ENCODE measurements at regions not wholly inside any gene's neighbourhood (a gene's known extent, or its start where the extent isn't known, plus 50 kb on each side); places are given as distances from the start of the nearest gene placed in this dataset.

- TF ChIP-seq EZH2 (IDR thresholded peaks at IDR 0.05; ENCODE audit: borderline replicate concordance, low read depth, low read length, severe bottlenecking) = no peak
- TF ChIP-seq, protein P1, sequence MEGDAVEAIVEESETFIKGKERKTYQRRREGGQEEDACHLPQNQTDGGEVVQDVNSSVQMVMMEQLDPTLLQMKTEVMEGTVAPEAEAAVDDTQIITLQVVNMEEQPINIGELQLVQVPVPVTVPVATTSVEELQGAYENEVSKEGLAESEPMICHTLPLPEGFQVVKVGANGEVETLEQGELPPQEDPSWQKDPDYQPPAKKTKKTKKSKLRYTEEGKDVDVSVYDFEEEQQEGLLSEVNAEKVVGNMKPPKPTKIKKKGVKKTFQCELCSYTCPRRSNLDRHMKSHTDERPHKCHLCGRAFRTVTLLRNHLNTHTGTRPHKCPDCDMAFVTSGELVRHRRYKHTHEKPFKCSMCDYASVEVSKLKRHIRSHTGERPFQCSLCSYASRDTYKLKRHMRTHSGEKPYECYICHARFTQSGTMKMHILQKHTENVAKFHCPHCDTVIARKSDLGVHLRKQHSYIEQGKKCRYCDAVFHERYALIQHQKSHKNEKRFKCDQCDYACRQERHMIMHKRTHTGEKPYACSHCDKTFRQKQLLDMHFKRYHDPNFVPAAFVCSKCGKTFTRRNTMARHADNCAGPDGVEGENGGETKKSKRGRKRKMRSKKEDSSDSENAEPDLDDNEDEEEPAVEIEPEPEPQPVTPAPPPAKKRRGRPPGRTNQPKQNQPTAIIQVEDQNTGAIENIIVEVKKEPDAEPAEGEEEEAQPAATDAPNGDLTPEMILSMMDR (IDR thresholded peaks at IDR 0.05; ENCODE audit: borderline replicate concordance, extremely low read depth, low read length, poor library complexity, severe bottlenecking) = no peak
- Histone ChIP-seq H3K36me3 (ENCODE audit: insufficient read depth, low read length) (no peaks in the 10 kb centered on the region), H2AFZ (ENCODE audit: low read depth, low read length) (no peak overlapping the region), H3K4me2 (ENCODE audit: insufficient read depth, low read length) (no peak overlapping the region), H3K79me2 (ENCODE audit: insufficient read depth, low read length) (no peaks in the 10 kb centered on the region), H3K27ac (ENCODE audit: low read length) (no peak overlapping the region), H3K4me3 (ENCODE audit: low read depth in 1 of 2, low read length in 2 of 2) (no peak overlapping the region), H3K4me1 (ENCODE audit: insufficient read depth, low read length) (no peaks in the 10 kb centered on the region), H3K9me3 (ENCODE audit: insufficient read depth, low read length, severe bottlenecking) (no peaks in the 10 kb centered on the region), H3K27me3 (ENCODE audit: insufficient read depth, low read length, poor library complexity) (no peaks in the 10 kb centered on the region), H4K20me1 (ENCODE audit: insufficient read depth, low read length) (no peaks in the 10 kb centered on the region), H3K9ac (ENCODE audit: low read depth, low read length) (no peak overlapping the region)
- DNase-seq (no peak), ATAC-seq (ENCODE audit: insufficient read depth, low read depth) (no peak)
Measured at GRCh38 chr10:123377883-123378282, 223.7 kb downstream of the BUB3 start.

GRCh38 chr10:123378302-123378701 lies 224.1 kb downstream of the BUB3 start:
- ATAC-seq (ENCODE audit: insufficient read depth, low read depth) (no peak), DNase-seq (no peak)
- H2AFZ ChIP-seq (ENCODE audit: low read depth, low read length) = no peak overlapping the region

GRCh38 chr10:123379156-123379555 lies 225.0 kb downstream of the BUB3 start:
- Histone ChIP-seq H3K36me3 (ENCODE audit: insufficient read depth, low read length) (no peaks in the 10 kb centered on the region), H3K9me3 (ENCODE audit: insufficient read depth, low read length, severe bottlenecking) (no peaks in the 10 kb centered on the region), H3K27me3 (ENCODE audit: insufficient read depth, low read length, poor library complexity) (peaks cover 3% of the 10 kb centered on the region), H3K79me2 (ENCODE audit: insufficient read depth, low read length) (no peaks in the 10 kb centered on the region), H4K20me1 (ENCODE audit: insufficient read depth, low read length) (no peaks in the 10 kb centered on the region), H3K4me1 (ENCODE audit: insufficient read depth, low read length) (no peaks in the 10 kb centered on the region), H3K4me2 (ENCODE audit: insufficient read depth, low read length) (no peak overlapping the region), H3K4me3 (ENCODE audit: low read depth in 1 of 2, low read length in 2 of 2) (no peak overlapping the region), H2AFZ (ENCODE audit: low read depth, low read length) (no peak overlapping the region), H3K27ac (ENCODE audit: low read length) (no peak overlapping the region), H3K9ac (ENCODE audit: low read depth, low read length) (no peak overlapping the region)
- TF ChIP-seq, protein P1 (IDR thresholded peaks at IDR 0.05; ENCODE audit: borderline replicate concordance, extremely low read depth, low read length, poor library complexity, severe bottlenecking) = no peak
- no peak for TF ChIP-seq EZH2 (IDR thresholded peaks at IDR 0.05; ENCODE audit: borderline replicate concordance, low read depth, low read length, severe bottlenecking)
- DNase-seq = no peak
- no peak for ATAC-seq (ENCODE audit: insufficient read depth, low read depth)

More at GRCh38 chr10:123378302-123378701, 224.1 kb downstream of the BUB3 start:
- Histone ChIP-seq H3K27ac (ENCODE audit: low read length) (no peak overlapping the region), H3K79me2 (ENCODE audit: insufficient read depth, low read length) (no peaks in the 10 kb centered on the region), H4K20me1 (ENCODE audit: insufficient read depth, low read length) (no peaks in the 10 kb centered on the region), H3K4me2 (ENCODE audit: insufficient read depth, low read length) (no peak overlapping the region), H3K4me1 (ENCODE audit: insufficient read depth, low read length) (no peaks in the 10 kb centered on the region), H3K27me3 (ENCODE audit: insufficient read depth, low read length, poor library complexity) (no peaks in the 10 kb centered on the region), H3K4me3 (ENCODE audit: low read depth in 1 of 2, low read length in 2 of 2) (no peak overlapping the region), H3K9me3 (ENCODE audit: insufficient read depth, low read length, severe bottlenecking) (no peaks in the 10 kb centered on the region), H3K36me3 (ENCODE audit: insufficient read depth, low read length) (no peaks in the 10 kb centered on the region), H3K9ac (ENCODE audit: low read depth, low read length) (no peak overlapping the region)
- no peak for TF ChIP-seq EZH2 (IDR thresholded peaks at IDR 0.05; ENCODE audit: borderline replicate concordance, low read depth, low read length, severe bottlenecking)
- TF ChIP-seq, protein P1 (IDR thresholded peaks at IDR 0.05; ENCODE audit: borderline replicate concordance, extremely low read depth, low read length, poor library complexity, severe bottlenecking) = no peak

Data from DND-41 (cell line).